ENCODE measurements at regions not wholly inside any gene's neighbourhood (a gene's known extent, or its start where the extent isn't known, plus 50 kb on each side); places are given as distances from the start of the nearest gene placed in this dataset.
"Not testable (repeated sequence)": the region's sequence is repeated elsewhere in the genome, so short reads cannot be mapped to it uniquely, and the experiment has no call there.

- H3K36me3 ChIP-seq (ENCODE audit: control insufficient read depth in 4 of 4, insufficient read depth in 3 of 4, low read depth in 1 of 4, low read length in 3 of 4), result not testable (repeated sequence)
- WGBS, result no CpG with 5 or more reads among the region's 2 CpGs
Measured at GRCh38 chr15:20025040-20025439, 516.6 kb downstream of the GOLGA6L6 start.

GRCh38 chr15:20022349-20022748 lies 519.3 kb downstream of the GOLGA6L6 start:
- H3K4me3 ChIP-seq (ENCODE audit: low read depth in 1 of 3, low read length in 3 of 3); H3K9ac ChIP-seq (ENCODE audit: low read depth in 1 of 2, low read length in 2 of 2): not testable (repeated sequence)

More at GRCh38 chr15:20025040-20025439, 516.6 kb downstream of the GOLGA6L6 start:
- H3K9ac ChIP-seq (ENCODE audit: low read depth in 1 of 2, low read length in 2 of 2); DNase-seq (ENCODE audit: low spot score); H3K4me1 ChIP-seq (ENCODE audit: control insufficient read depth in 4 of 4, insufficient read depth in 4 of 4, low read length in 3 of 4); H3K27me3 ChIP-seq (ENCODE audit: control insufficient read depth in 4 of 4, insufficient read depth in 4 of 4, low read length in 3 of 4); H3K9me3 ChIP-seq (ENCODE audit: control insufficient read depth in 4 of 4, low read length in 3 of 4); H3K27ac ChIP-seq (ENCODE audit: low read depth in 1 of 2, low read length in 2 of 2); H3K4me3 ChIP-seq (ENCODE audit: low read depth in 1 of 3, low read length in 3 of 3): not testable (repeated sequence)

GRCh38 chr15:20021351-20021750 lies 520.2 kb downstream of the GOLGA6L6 start:
- DNase-seq (ENCODE audit: low spot score); H3K4me3 ChIP-seq (ENCODE audit: low read depth in 1 of 3, low read length in 3 of 3); H3K9me3 ChIP-seq (ENCODE audit: control insufficient read depth in 4 of 4, low read length in 3 of 4); H3K27me3 ChIP-seq (ENCODE audit: control insufficient read depth in 4 of 4, insufficient read depth in 4 of 4, low read length in 3 of 4); H3K4me1 ChIP-seq (ENCODE audit: control insufficient read depth in 4 of 4, insufficient read depth in 4 of 4, low read length in 3 of 4); H3K27ac ChIP-seq (ENCODE audit: low read depth in 1 of 2, low read length in 2 of 2); H3K9ac ChIP-seq (ENCODE audit: low read depth in 1 of 2, low read length in 2 of 2); H3K36me3 ChIP-seq (ENCODE audit: control insufficient read depth in 4 of 4, insufficient read depth in 3 of 4, low read depth in 1 of 4, low read length in 3 of 4): not testable (repeated sequence)
- WGBS, result 85% methylated on average over 2 of the region's 7 CpGs

More at GRCh38 chr15:20022349-20022748, 519.3 kb downstream of the GOLGA6L6 start:
- 33% methylated on average over 1 of the region's 6 CpGs for WGBS
- DNase-seq (ENCODE audit: low spot score); H3K4me1 ChIP-seq (ENCODE audit: control insufficient read depth in 4 of 4, insufficient read depth in 4 of 4, low read length in 3 of 4); H3K9me3 ChIP-seq (ENCODE audit: control insufficient read depth in 4 of 4, low read length in 3 of 4); H3K27ac ChIP-seq (ENCODE audit: low read depth in 1 of 2, low read length in 2 of 2); H3K36me3 ChIP-seq (ENCODE audit: control insufficient read depth in 4 of 4, insufficient read depth in 3 of 4, low read depth in 1 of 4, low read length in 3 of 4); H3K27me3 ChIP-seq (ENCODE audit: control insufficient read depth in 4 of 4, insufficient read depth in 4 of 4, low read length in 3 of 4): not testable (repeated sequence)

- WGBS, result 73% methylated on average over 4 of the region's 5 CpGs
- H3K9ac ChIP-seq (ENCODE audit: low read depth in 1 of 2, low read length in 2 of 2); H3K36me3 ChIP-seq (ENCODE audit: control insufficient read depth in 4 of 4, insufficient read depth in 3 of 4, low read depth in 1 of 4, low read length in 3 of 4); H3K4me1 ChIP-seq (ENCODE audit: control insufficient read depth in 4 of 4, insufficient read depth in 4 of 4, low read length in 3 of 4); H3K27me3 ChIP-seq (ENCODE audit: control insufficient read depth in 4 of 4, insufficient read depth in 4 of 4, low read length in 3 of 4); DNase-seq (ENCODE audit: low spot score); H3K9me3 ChIP-seq (ENCODE audit: control insufficient read depth in 4 of 4, low read length in 3 of 4); H3K4me3 ChIP-seq (ENCODE audit: low read depth in 1 of 3, low read length in 3 of 3); H3K27ac ChIP-seq (ENCODE audit: low read depth in 1 of 2, low read length in 2 of 2): not testable (repeated sequence)
Measured at GRCh38 chr15:20020588-20020987, 521.0 kb downstream of the GOLGA6L6 start.

GRCh38 chr15:20019758-20020157 lies 521.8 kb downstream of the GOLGA6L6 start:
- H3K9ac ChIP-seq (ENCODE audit: low read depth in 1 of 2, low read length in 2 of 2); H3K36me3 ChIP-seq (ENCODE audit: control insufficient read depth in 4 of 4, insufficient read depth in 3 of 4, low read depth in 1 of 4, low read length in 3 of 4); H3K27ac ChIP-seq (ENCODE audit: low read depth in 1 of 2, low read length in 2 of 2); H3K27me3 ChIP-seq (ENCODE audit: control insufficient read depth in 4 of 4, insufficient read depth in 4 of 4, low read length in 3 of 4); H3K4me1 ChIP-seq (ENCODE audit: control insufficient read depth in 4 of 4, insufficient read depth in 4 of 4, low read length in 3 of 4); DNase-seq (ENCODE audit: low spot score); H3K4me3 ChIP-seq (ENCODE audit: low read depth in 1 of 3, low read length in 3 of 3); H3K9me3 ChIP-seq (ENCODE audit: control insufficient read depth in 4 of 4, low read length in 3 of 4): not testable (repeated sequence)
- WGBS, result 69% methylated on average over 6 of the region's 6 CpGs

- H3K27me3 ChIP-seq (ENCODE audit: control insufficient read depth in 4 of 4, insufficient read depth in 4 of 4, low read length in 3 of 4); H3K9ac ChIP-seq (ENCODE audit: low read depth in 1 of 2, low read length in 2 of 2); DNase-seq (ENCODE audit: low spot score); H3K4me1 ChIP-seq (ENCODE audit: control insufficient read depth in 4 of 4, insufficient read depth in 4 of 4, low read length in 3 of 4); H3K9me3 ChIP-seq (ENCODE audit: control insufficient read depth in 4 of 4, low read length in 3 of 4); H3K36me3 ChIP-seq (ENCODE audit: control insufficient read depth in 4 of 4, insufficient read depth in 3 of 4, low read depth in 1 of 4, low read length in 3 of 4); H3K27ac ChIP-seq (ENCODE audit: low read depth in 1 of 2, low read length in 2 of 2); H3K4me3 ChIP-seq (ENCODE audit: low read depth in 1 of 3, low read length in 3 of 3): not testable (repeated sequence)
- WGBS, result 87% methylated on average over 6 of the region's 8 CpGs
Measured at GRCh38 chr15:20017581-20017980, 524.0 kb downstream of the GOLGA6L6 start.

GRCh38 chr15:20016941-20017340 lies 524.7 kb downstream of the GOLGA6L6 start:
- DNase-seq (ENCODE audit: low spot score), result not testable (repeated sequence)

GRCh38 chr15:20012837-20013236 lies 528.8 kb downstream of the GOLGA6L6 start:
- H3K9me3 ChIP-seq (ENCODE audit: control insufficient read depth in 4 of 4, low read length in 3 of 4); H3K27me3 ChIP-seq (ENCODE audit: control insufficient read depth in 4 of 4, insufficient read depth in 4 of 4, low read length in 3 of 4); H3K36me3 ChIP-seq (ENCODE audit: control insufficient read depth in 4 of 4, insufficient read depth in 3 of 4, low read depth in 1 of 4, low read length in 3 of 4); H3K4me3 ChIP-seq (ENCODE audit: low read depth in 1 of 3, low read length in 3 of 3); DNase-seq (ENCODE audit: low spot score); H3K9ac ChIP-seq (ENCODE audit: low read depth in 1 of 2, low read length in 2 of 2); H3K4me1 ChIP-seq (ENCODE audit: control insufficient read depth in 4 of 4, insufficient read depth in 4 of 4, low read length in 3 of 4); H3K27ac ChIP-seq (ENCODE audit: low read depth in 1 of 2, low read length in 2 of 2): not testable (repeated sequence)
- WGBS, result 64% methylated on average over 2 of the region's 2 CpGs

More at GRCh38 chr15:20016941-20017340, 524.7 kb downstream of the GOLGA6L6 start:
- not testable (repeated sequence) for H3K4me3 ChIP-seq (ENCODE audit: low read depth in 1 of 3, low read length in 3 of 3); H3K27me3 ChIP-seq (ENCODE audit: control insufficient read depth in 4 of 4, insufficient read depth in 4 of 4, low read length in 3 of 4); H3K9me3 ChIP-seq (ENCODE audit: control insufficient read depth in 4 of 4, low read length in 3 of 4); H3K4me1 ChIP-seq (ENCODE audit: control insufficient read depth in 4 of 4, insufficient read depth in 4 of 4, low read length in 3 of 4); H3K9ac ChIP-seq (ENCODE audit: low read depth in 1 of 2, low read length in 2 of 2); H3K36me3 ChIP-seq (ENCODE audit: control insufficient read depth in 4 of 4, insufficient read depth in 3 of 4, low read depth in 1 of 4, low read length in 3 of 4); H3K27ac ChIP-seq (ENCODE audit: low read depth in 1 of 2, low read length in 2 of 2)
- 86% methylated on average over 7 of the region's 9 CpGs for WGBS

- not testable (repeated sequence) for H3K9ac ChIP-seq (ENCODE audit: low read depth in 1 of 2, low read length in 2 of 2); H3K4me3 ChIP-seq (ENCODE audit: low read depth in 1 of 3, low read length in 3 of 3); H3K9me3 ChIP-seq (ENCODE audit: control insufficient read depth in 4 of 4, low read length in 3 of 4); DNase-seq (ENCODE audit: low spot score); H3K4me1 ChIP-seq (ENCODE audit: control insufficient read depth in 4 of 4, insufficient read depth in 4 of 4, low read length in 3 of 4); H3K27me3 ChIP-seq (ENCODE audit: control insufficient read depth in 4 of 4, insufficient read depth in 4 of 4, low read length in 3 of 4); H3K36me3 ChIP-seq (ENCODE audit: control insufficient read depth in 4 of 4, insufficient read depth in 3 of 4, low read depth in 1 of 4, low read length in 3 of 4); H3K27ac ChIP-seq (ENCODE audit: low read depth in 1 of 2, low read length in 2 of 2)
- WGBS, result 82% methylated on average over 7 of the region's 9 CpGs
Measured at GRCh38 chr15:20010759-20011158, 530.8 kb downstream of the GOLGA6L6 start.

Data from liver (tissue), 6 donors.